GM12864 (cell line): ENCODE measurements at regions not wholly inside any gene's neighbourhood (a gene's known extent, or its start where the extent isn't known, plus 50 kb on each side); places are given as distances from the start of the nearest gene placed in this dataset.
"Not testable (repeated sequence)": the region's sequence is repeated elsewhere in the genome, so short reads cannot be mapped to it uniquely, and the experiment has no call there.

Experiments
- DNase-seq: peaks from one replicate; pipeline ENCODE4 v3.0.0-alpha.2; 2011; ENCODE audit warnings: low read depth
- H3K4me3 ChIP-seq: 2 replicates; pipeline ENCODE4 v1.5.1; 2011; ENCODE audit warnings: mild to moderate bottlenecking, low read depth, low read length, control low read depth
- TF ChIP-seq, protein P1 (sequence below): IDR thresholded peaks from 2 replicates; pipeline ENCODE4 v1.5.1; 2011; ENCODE audit warnings: low read depth, mild to moderate bottlenecking, moderate library complexity, low read length, control low read depth, inconsistent platforms; ENCODE audit errors: missing control alignments

DNA sequence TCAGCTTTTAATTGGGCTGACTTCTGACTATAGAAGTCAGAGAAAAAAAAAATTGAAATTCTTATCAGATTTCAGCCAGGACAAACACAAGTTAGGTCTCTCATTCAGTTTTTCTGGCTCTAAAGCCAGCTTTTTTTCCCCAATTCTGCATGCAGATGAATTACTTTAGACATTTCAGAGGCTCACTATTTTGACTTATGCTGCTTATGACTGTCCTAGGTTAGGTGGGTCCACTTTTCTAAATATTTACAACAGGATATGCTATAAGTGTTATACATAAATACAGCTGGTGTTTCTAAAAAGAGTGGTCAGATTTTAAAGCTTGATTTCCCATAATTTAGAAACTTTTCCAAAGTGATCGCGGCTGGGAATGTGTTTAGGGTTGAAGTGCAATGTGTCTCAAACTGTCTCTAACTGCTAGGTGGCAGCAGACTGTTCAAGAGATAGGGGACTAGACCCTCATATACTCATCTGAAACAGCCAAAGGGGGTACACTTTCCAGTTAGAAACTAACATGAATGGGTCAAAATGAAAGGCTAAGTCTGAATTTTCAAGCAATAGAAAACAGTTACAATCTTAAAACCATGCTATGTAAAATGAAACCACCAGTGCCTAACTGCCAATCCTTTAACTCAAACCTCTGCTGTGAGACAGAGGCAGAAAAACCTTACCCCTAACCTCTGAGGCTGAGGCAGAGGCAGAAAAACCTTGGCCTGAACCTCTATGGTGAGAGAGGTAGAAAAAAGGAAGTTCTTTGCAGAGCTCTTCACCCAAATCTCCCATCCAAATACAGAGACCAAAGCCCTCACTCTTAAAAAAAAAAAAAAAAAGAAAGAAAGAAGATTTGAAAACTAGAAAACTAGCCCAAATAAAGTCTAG, 596.0 kb downstream of the NTRK3 start:
- H3K4me3 ChIP-seq: no peak overlapping the region
- no peak for DNase-seq
- TF ChIP-seq, protein P1, sequence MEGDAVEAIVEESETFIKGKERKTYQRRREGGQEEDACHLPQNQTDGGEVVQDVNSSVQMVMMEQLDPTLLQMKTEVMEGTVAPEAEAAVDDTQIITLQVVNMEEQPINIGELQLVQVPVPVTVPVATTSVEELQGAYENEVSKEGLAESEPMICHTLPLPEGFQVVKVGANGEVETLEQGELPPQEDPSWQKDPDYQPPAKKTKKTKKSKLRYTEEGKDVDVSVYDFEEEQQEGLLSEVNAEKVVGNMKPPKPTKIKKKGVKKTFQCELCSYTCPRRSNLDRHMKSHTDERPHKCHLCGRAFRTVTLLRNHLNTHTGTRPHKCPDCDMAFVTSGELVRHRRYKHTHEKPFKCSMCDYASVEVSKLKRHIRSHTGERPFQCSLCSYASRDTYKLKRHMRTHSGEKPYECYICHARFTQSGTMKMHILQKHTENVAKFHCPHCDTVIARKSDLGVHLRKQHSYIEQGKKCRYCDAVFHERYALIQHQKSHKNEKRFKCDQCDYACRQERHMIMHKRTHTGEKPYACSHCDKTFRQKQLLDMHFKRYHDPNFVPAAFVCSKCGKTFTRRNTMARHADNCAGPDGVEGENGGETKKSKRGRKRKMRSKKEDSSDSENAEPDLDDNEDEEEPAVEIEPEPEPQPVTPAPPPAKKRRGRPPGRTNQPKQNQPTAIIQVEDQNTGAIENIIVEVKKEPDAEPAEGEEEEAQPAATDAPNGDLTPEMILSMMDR: no peak

DNA sequence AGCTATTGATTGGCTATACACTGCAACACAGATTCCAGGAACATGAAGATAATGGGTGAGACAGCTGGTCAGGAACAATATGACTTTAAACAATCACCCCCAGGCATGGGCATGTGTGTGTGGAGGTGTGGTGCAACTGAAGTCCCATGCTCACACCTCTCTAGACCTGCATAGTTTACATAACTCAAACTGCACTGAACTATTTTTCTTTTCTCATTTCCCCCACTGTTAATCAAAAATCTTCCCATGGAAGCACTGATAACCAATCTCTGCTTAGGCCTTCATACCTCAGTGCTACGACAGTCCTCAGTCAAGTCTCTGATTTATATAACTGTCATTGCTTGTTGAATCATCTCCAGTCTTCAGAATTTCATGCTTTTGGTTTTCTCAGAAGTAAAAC, 600.2 kb downstream of the NTRK3 start:
- TF ChIP-seq, protein P1: no peak
- no peak overlapping the region for H3K4me3 ChIP-seq
- no peak for DNase-seq

DNA sequence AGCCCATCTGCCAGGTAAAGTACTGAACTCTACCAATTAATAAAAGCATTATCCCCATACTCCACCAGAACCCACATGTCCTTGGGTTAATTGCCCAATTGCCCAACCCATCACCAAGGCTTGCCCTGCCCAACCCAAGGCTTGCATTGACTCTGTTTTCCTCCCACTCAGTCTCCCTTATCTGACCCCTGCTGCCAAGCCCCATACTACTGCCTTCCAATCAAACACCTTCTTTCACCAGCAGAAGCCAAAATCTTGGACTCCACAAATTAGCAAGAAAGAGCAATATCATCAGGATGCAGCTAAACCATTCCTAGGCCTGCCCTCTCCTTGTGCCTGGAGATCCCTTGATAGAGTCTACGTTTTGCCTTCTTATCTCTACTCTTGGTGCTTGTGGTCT, 602.9 kb downstream of the NTRK3 start:
- H3K4me3 ChIP-seq: no peak overlapping the region
- DNase-seq: no peak
- TF ChIP-seq, protein P1: no peak

DNA sequence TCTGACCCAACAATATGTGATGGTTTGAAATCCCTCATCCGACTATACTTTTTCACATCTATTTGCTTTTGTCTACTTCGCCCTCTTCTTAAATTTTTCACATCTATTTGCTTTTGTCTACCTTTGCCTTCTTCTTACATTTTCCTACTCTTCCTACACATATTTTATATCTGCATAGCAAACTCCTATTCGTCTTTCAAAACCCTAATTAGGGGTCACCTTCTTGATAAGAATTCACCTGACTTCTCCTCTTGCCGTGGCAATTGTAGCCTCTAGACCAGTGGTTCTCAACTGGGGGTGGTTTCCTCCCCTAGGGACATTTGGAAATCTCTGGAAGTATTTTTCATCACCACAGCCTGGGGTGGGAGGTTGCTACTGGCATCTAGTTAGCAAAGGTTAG, 607.4 kb downstream of the NTRK3 start:
- DNase-seq: no peak
- TF ChIP-seq, protein P1: no peak
- H3K4me3 ChIP-seq: no peak overlapping the region

DNA sequence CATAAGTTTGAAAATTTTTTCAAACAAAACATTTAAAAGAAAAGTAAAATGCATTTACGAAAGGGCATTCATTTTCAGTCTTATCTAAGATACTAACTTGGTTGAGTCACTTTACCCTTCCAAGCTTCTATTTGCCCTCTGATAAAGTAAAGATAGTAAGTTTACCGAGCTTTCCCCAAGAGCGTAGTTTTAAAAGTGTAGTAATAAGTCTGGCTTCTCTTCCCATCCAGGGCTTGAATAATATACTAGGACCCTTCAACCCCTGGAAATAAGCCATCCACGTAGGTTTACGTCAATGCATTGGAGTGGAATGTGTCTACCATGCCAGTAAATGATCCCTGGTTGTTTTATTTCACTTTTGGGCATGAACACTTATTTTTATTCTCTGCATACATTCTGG, 608.3 kb downstream of the NTRK3 start:
- H3K4me3 ChIP-seq: no peak overlapping the region
- DNase-seq: no peak
- TF ChIP-seq, protein P1: no peak

DNA sequence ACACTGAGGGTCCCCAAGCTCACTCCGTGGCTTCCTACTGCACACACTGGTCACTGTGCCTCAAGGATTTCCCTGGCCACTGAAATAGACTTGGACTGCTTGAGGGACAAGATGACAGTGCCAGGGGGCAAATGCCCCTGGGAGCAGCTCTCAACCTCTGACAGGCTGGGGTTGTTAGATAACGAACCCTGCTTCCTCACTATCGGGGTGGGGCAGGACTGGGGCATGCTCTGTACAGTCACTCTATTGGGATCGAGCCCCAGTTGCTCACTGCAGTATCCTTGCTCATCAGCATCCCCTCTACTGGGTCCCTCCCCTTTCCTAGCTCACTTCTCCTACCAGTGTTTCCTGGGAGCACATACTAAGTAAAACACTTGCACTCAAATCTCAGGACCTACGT, 610.8 kb downstream of the NTRK3 start:
- DNase-seq: no peak
- TF ChIP-seq, protein P1: no peak
- no peak overlapping the region for H3K4me3 ChIP-seq

DNA sequence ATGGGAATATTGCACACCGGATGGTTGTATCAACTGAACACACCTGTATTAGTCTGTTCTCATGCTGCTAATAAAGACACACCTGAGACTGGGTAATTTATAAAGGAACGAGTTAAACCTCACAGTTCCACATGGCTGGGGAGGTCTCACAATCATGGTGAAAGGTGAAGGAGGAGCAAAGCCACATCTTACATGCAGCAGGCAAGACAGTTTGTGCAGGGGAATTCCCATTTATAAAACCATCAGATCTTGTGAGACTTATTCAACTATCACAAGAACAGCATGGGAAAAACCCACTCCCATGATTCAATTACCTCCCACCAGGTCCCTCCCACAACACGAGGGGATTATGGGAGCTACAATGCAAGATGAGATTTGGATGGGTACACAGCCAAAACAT, 613.5 kb downstream of the NTRK3 start:
- H3K4me3 ChIP-seq, DNase-seq: not testable (repeated sequence)
